Kidney (tissue), 13 donors: ENCODE measurements at regions not wholly inside any gene's neighbourhood (a gene's known extent, or its start where the extent isn't known, plus 50 kb on each side); places are given as distances from the start of the nearest gene placed in this dataset.

Source experiments
- DNase-seq, 5 donors: peaks; one replicate each; pipeline ENCODE4 v3.0.0-alpha.2; 2013 to 2020
- FAIRE-seq: peaks from 2 replicates; lab custom pipeline; 2012; peaks lifted over from hg19 to GRCh38; lab: Jason Lieb, UNC
- H3K27ac ChIP-seq, 2 donors: one replicate each; pipeline ENCODE4 v1.7.0; 2013; ENCODE audit warnings: low read depth in 2 of 2, low read length in 2 of 2, inconsistent platforms in 1 of 2
- H3K27me3 ChIP-seq: one replicate; pipeline ENCODE4 v1.7.1; 2013; ENCODE audit warnings: low read length, inconsistent platforms; ENCODE audit not compliant: control insufficient read depth, insufficient read depth
- H3K36me3 ChIP-seq, 3 donors: one replicate each; pipeline versions ENCODE4 v1.7.0 to v1.7.1; 2013; ENCODE audit warnings: low read length in 3 of 3, control low read depth in 1 of 3, inconsistent platforms in 1 of 3; ENCODE audit not compliant: insufficient read depth in 3 of 3, control insufficient read depth in 2 of 3
- H3K4me1 ChIP-seq, 3 donors: one replicate each; pipeline versions ENCODE4 v1.7.0 to v1.7.1; 2013; ENCODE audit warnings: low read length in 3 of 3, inconsistent platforms in 1 of 3, low read depth in 1 of 3; ENCODE audit not compliant: control insufficient read depth in 2 of 3, insufficient read depth in 2 of 3
- H3K4me3 ChIP-seq, 3 donors: one replicate each; pipeline versions ENCODE4 v1.7.0 to v1.8.1; 2013; ENCODE audit warnings: low read length in 3 of 3, control low read depth in 1 of 3, inconsistent platforms in 1 of 3
- H3K9ac ChIP-seq, 3 donors: one replicate each; pipeline versions ENCODE4 v1.7.0 to v1.7.1; 2013; ENCODE audit warnings: low read length in 3 of 3, control low read depth in 1 of 3, inconsistent platforms in 1 of 3
- H3K9me3 ChIP-seq, 3 donors: one replicate each; pipeline versions ENCODE4 v1.7.0 to v1.7.1; 2013; ENCODE audit warnings: low read length in 3 of 3, control low read depth in 1 of 3, inconsistent platforms in 1 of 3; ENCODE audit not compliant: control insufficient read depth in 2 of 3, insufficient read depth in 1 of 3
- intact Hi-C: fragments of 100-400 bp; cut with DNase I; formaldehyde crosslinking; loops from one replicate; pipeline ENCODE4 v1.11.1; 2022
- TF ChIP-seq, protein P1 (sequence below): IDR thresholded peaks from 3 replicates; pipeline ENCODE4 v1.5.1; 2012; ENCODE audit warnings: mild to moderate bottlenecking, moderate library complexity, borderline replicate concordance; ENCODE audit not compliant: insufficient read depth; ENCODE audit errors: extremely low read depth
- donor health status: control.
- donor health status: control.
- donor health status: control.
- donor health status: control.
- donor health status: control.
- donor health status: DM: yes; HTN: yes; CAD: no.
- donor health status: Normal renal cell carcinoma (clear cell type).

DNA sequence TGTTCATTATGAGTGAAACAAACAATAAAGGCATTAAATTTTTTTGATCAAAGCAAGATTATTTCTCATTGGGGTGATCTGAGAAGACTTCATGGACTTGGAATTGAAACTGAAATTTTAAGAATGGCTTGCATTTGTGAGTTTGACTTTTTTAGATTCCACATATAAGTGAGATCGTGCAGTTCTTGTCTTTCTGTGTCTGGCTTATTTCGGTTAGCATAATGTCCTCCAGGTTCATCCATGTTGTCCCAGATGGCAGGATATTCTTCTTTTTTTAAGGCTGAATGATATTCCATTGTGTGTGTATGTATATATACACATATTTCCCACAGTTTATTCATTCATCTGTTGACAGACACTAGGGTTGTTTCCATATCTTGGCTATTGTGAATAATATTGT lies 716.5 kb downstream of the PRELID2 start:
- TF ChIP-seq, protein P1, sequence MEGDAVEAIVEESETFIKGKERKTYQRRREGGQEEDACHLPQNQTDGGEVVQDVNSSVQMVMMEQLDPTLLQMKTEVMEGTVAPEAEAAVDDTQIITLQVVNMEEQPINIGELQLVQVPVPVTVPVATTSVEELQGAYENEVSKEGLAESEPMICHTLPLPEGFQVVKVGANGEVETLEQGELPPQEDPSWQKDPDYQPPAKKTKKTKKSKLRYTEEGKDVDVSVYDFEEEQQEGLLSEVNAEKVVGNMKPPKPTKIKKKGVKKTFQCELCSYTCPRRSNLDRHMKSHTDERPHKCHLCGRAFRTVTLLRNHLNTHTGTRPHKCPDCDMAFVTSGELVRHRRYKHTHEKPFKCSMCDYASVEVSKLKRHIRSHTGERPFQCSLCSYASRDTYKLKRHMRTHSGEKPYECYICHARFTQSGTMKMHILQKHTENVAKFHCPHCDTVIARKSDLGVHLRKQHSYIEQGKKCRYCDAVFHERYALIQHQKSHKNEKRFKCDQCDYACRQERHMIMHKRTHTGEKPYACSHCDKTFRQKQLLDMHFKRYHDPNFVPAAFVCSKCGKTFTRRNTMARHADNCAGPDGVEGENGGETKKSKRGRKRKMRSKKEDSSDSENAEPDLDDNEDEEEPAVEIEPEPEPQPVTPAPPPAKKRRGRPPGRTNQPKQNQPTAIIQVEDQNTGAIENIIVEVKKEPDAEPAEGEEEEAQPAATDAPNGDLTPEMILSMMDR = no peak
- FAIRE-seq (no peak), DNase-seq (no peak)
- Histone ChIP-seq H3K9me3 (no peaks in the 10 kb centered on the region), H3K27me3 (no peaks in the 10 kb centered on the region), H3K27ac (no peak overlapping the region), H3K36me3 (no peaks in the 10 kb centered on the region), H3K4me1 (no peaks in the 10 kb centered on the region), H3K4me3 (no peak overlapping the region), H3K9ac (no peak overlapping the region)
- intact Hi-C loops = no loop called here

DNA sequence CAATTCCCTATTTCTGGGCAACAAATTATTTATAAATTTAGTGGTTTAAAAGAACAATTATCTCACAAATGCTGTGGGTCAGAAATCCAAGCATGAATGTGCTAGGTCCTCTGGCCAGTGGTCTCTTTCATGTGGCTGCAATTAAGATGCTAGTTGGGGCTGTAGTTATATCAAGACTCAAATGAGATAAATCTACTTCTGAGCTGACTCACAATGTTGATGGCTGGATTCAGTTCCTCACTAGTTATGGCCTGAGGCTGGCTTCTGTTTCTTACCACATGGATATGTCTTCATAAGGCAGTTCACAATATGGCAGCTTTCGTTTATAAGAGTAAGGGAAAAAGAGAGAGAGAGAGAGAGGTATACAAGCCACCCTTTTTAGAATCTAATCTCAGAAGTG lies 717.0 kb downstream of the PRELID2 start:
- no peak overlapping the region for H3K4me3 ChIP-seq
- H3K9ac ChIP-seq = no peak overlapping the region
- H3K36me3 ChIP-seq = no peaks in the 10 kb centered on the region
- H3K27ac ChIP-seq = no peak overlapping the region
- no peak for DNase-seq
- no peaks in the 10 kb centered on the region for H3K4me1 ChIP-seq
- H3K27me3 ChIP-seq = no peaks in the 10 kb centered on the region
- FAIRE-seq = no peak
- TF ChIP-seq, protein P1 = no peak
- H3K9me3 ChIP-seq = no peaks in the 10 kb centered on the region
- intact Hi-C loops = no loop called here

DNA sequence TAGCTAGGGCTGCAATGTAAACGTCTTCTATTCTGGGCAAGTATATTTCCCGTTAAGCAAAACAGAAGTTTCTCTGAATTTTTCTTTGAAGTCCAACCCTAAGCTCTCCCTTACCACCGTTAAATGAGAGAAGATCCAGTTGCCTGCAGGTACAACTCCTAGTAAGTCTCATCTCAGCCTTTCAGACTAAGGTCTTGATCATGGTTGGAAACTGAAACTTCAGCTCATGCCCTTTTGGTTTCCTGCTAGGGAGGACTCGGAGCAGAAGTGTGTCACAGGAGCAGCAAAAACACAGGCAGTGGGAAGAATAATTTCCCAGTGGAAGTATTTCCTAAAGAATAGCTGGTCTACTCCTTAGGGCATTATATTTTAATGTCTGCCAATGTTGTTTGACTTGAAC lies 717.9 kb downstream of the PRELID2 start:
- DNase-seq (no peak), FAIRE-seq (no peak)
- TF ChIP-seq, protein P1 = no peak
- H3K36me3 ChIP-seq = no peaks in the 10 kb centered on the region
- no peaks in the 10 kb centered on the region for H3K4me1 ChIP-seq
- no peak overlapping the region for H3K27ac ChIP-seq
- no peaks in the 10 kb centered on the region for H3K9me3 ChIP-seq
- H3K4me3 ChIP-seq = no peak overlapping the region
- H3K9ac ChIP-seq = no peak overlapping the region
- intact Hi-C loops = no loop called here
- H3K27me3 ChIP-seq = no peaks in the 10 kb centered on the region

DNA sequence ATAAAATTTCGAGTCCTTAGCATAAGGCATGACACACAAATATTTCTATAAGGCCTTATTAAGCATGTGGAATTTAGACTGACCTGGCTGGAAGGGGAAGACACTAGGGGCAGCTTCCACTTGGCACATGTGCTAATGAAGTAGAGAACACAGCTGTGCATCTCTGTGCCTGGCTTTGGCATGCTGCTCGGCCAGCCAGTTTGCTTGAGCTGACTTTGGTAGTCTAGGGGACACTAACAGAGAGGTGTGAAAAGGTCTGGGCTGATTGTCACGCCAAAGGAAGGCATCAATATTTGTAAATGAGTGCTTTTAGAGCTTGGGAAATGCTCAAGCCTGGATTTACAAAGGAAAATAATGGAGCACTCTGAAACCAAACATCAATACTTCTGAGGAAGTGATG lies 723.7 kb downstream of the PRELID2 start:
- Histone ChIP-seq H3K4me3 (no peak overlapping the region), H3K9me3 (no peaks in the 10 kb centered on the region), H3K27ac (no peak overlapping the region), H3K4me1 (no peaks in the 10 kb centered on the region), H3K9ac (no peak overlapping the region), H3K27me3 (no peaks in the 10 kb centered on the region), H3K36me3 (no peaks in the 10 kb centered on the region)
- TF ChIP-seq, protein P1 = no peak
- intact Hi-C loops = no loop called here
- FAIRE-seq (no peak), DNase-seq (no peak)
